Natural killer cell (primary cell): ENCODE measurements at regions not wholly inside any gene's neighbourhood (a gene's known extent, or its start where the extent isn't known, plus 50 kb on each side); places are given as distances from the start of the nearest gene placed in this dataset.

Experiments
- ATAC-seq, 3 donors: fragments of 150-1000 bp in 2 of 3; fragments of 200-7000 bp in 1 of 3; cut with Tn5 transposase; 1 replicate in 1 of 3; 2 replicates in 2 of 3; pipeline ENCODE4 v1.10.0; 2021; ENCODE audit warnings: mild to moderate bottlenecking in 2 of 3, moderate library complexity in 2 of 3
- DNase-seq, 2 donors: peaks; one replicate each; pipeline versions ENCODE4 v3.0.0 to v3.0.0-alpha.2; 2013 to 2021; ENCODE audit warnings: mixed read lengths in 1 of 2
- H3K27ac ChIP-seq: one replicate; pipeline ENCODE4 v1.5.1; 2013; ENCODE audit warnings: mild to moderate bottlenecking, low read length
- H3K27me3 ChIP-seq: one replicate; pipeline ENCODE4 v1.6.1; 2013; ENCODE audit warnings: low read length; ENCODE audit not compliant: control insufficient read depth, insufficient read depth
- H3K36me3 ChIP-seq: one replicate; pipeline ENCODE4 v1.6.1; 2013; ENCODE audit warnings: low read length; ENCODE audit not compliant: control insufficient read depth, insufficient read depth
- H3K4me1 ChIP-seq: one replicate; pipeline ENCODE4 v1.6.1; 2013; ENCODE audit warnings: low read length; ENCODE audit not compliant: control insufficient read depth, insufficient read depth
- H3K4me3 ChIP-seq: one replicate; pipeline ENCODE4 v1.5.1; 2013; ENCODE audit warnings: low read length
- H3K9me3 ChIP-seq: one replicate; pipeline ENCODE4 v1.6.1; 2013; ENCODE audit warnings: low read length; ENCODE audit not compliant: control insufficient read depth, insufficient read depth
- H3K27ac Mint-ChIP-seq, 2 donors: one replicate each; pipeline ENCODE4 v1.8.0; 2022; ENCODE audit warnings: mild to moderate bottlenecking in 2 of 2, mixed read lengths in 2 of 2, moderate library complexity in 1 of 2
- H3K27me3 Mint-ChIP-seq, 2 donors: one replicate each; pipeline ENCODE4 v1.8.0; 2022; ENCODE audit warnings: low read depth in 2 of 2, mixed read lengths in 2 of 2
- H3K36me3 Mint-ChIP-seq: one replicate; pipeline ENCODE4 v1.8.0; 2022; ENCODE audit warnings: mixed read lengths
- H3K4me1 Mint-ChIP-seq, 2 donors: one replicate each; pipeline ENCODE4 v1.8.0; 2022; ENCODE audit warnings: mixed read lengths in 2 of 2
- H3K4me3 Mint-ChIP-seq: one replicate; pipeline ENCODE4 v1.8.0; 2022; ENCODE audit warnings: mild to moderate bottlenecking, moderate library complexity, mixed read lengths
- H3K9me3 Mint-ChIP-seq, 2 donors: one replicate each; pipeline ENCODE4 v1.8.0; 2022; ENCODE audit warnings: mixed read lengths in 2 of 2
- WGBS: methylation state at CpG from one replicate; pipeline ENCODE4 v1.1.7; 2013; ENCODE audit warnings: missing lambda C conversion rate; ENCODE audit not compliant: insufficient coverage; 5-methylcytosine and 5-hydroxymethylcytosine counted together
- intact Hi-C: fragments of 100-400 bp; cut with micrococcal nuclease; formaldehyde crosslinking; loops from one replicate; pipeline ENCODE4 v1.14.2; 2022
- TF ChIP-seq, protein P1 (sequence below): fragments of 200-600 bp; IDR thresholded peaks from one replicate; pipeline ENCODE4 v1.8.0; 2022; ENCODE audit warnings: antibody characterized with exemption

GRCh38 chr11:119509969-119510401 lies 87.0 kb upstream of the THY1 start:
- ATAC-seq = peak in 2 of 3 donors; percentile 22 to 55

GRCh38 chr11:119509282-119509841 lies 86.4 kb upstream of the THY1 start:
- no peaks in the 10 kb centered on the region for H3K4me1 Mint-ChIP-seq
- Histone ChIP-seq H3K9me3 (no peaks in the 10 kb centered on the region), H3K27ac (no peak overlapping the region), H3K36me3 (no peaks in the 10 kb centered on the region), H3K4me1 (no peaks in the 10 kb centered on the region), H3K4me3 (no peak overlapping the region), H3K27me3 (no peaks in the 10 kb centered on the region)
- 67% methylated on average over 4 of the region's 4 CpGs for WGBS
- H3K9me3 Mint-ChIP-seq = no peaks in the 10 kb centered on the region
- TF ChIP-seq, protein P1, sequence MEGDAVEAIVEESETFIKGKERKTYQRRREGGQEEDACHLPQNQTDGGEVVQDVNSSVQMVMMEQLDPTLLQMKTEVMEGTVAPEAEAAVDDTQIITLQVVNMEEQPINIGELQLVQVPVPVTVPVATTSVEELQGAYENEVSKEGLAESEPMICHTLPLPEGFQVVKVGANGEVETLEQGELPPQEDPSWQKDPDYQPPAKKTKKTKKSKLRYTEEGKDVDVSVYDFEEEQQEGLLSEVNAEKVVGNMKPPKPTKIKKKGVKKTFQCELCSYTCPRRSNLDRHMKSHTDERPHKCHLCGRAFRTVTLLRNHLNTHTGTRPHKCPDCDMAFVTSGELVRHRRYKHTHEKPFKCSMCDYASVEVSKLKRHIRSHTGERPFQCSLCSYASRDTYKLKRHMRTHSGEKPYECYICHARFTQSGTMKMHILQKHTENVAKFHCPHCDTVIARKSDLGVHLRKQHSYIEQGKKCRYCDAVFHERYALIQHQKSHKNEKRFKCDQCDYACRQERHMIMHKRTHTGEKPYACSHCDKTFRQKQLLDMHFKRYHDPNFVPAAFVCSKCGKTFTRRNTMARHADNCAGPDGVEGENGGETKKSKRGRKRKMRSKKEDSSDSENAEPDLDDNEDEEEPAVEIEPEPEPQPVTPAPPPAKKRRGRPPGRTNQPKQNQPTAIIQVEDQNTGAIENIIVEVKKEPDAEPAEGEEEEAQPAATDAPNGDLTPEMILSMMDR = no peak
- H3K27ac Mint-ChIP-seq = no peak overlapping the region
- no peaks in the 10 kb centered on the region for H3K36me3 Mint-ChIP-seq
- ATAC-seq (no peak), DNase-seq (no peak)
- H3K4me3 Mint-ChIP-seq = no peak overlapping the region
- intact Hi-C loops = no loop called here
- H3K27me3 Mint-ChIP-seq = peaks cover 0 to 9% of the 10 kb centered on the region in 2 donors

More at GRCh38 chr11:119509969-119510401, 87.0 kb upstream of the THY1 start:
- TF ChIP-seq, protein P1 = no peak
- Mint-ChIP-seq H3K4me1 (no peaks in the 10 kb centered on the region), H3K4me3 (no peak overlapping the region), H3K27me3 (peaks cover 0 to 9% of the 10 kb centered on the region in 2 donors), H3K36me3 (no peaks in the 10 kb centered on the region), H3K27ac (no peak overlapping the region), H3K9me3 (no peaks in the 10 kb centered on the region)
- Histone ChIP-seq H3K4me1 (no peaks in the 10 kb centered on the region), H3K27ac (no peak overlapping the region), H3K36me3 (no peaks in the 10 kb centered on the region), H3K4me3 (no peak overlapping the region), H3K9me3 (no peaks in the 10 kb centered on the region), H3K27me3 (no peaks in the 10 kb centered on the region)
- intact Hi-C loops = no loop called here
- 35% methylated on average over 4 of the region's 5 CpGs for WGBS
- peak in 1 of 2 donors; percentile 16 for DNase-seq

GRCh38 chr11:119506436-119506835 lies 83.5 kb upstream of the THY1 start:
- intact Hi-C loops = no loop called here
- Mint-ChIP-seq H3K4me1 (no peaks in the 10 kb centered on the region), H3K9me3 (no peaks in the 10 kb centered on the region), H3K36me3 (no peaks in the 10 kb centered on the region), H3K27ac (no peak overlapping the region), H3K4me3 (no peak overlapping the region), H3K27me3 (peaks cover 0 to 9% of the 10 kb centered on the region in 2 donors)
- TF ChIP-seq, protein P1 = no peak
- Histone ChIP-seq H3K27ac (no peak overlapping the region), H3K4me1 (no peaks in the 10 kb centered on the region), H3K36me3 (no peaks in the 10 kb centered on the region), H3K27me3 (no peaks in the 10 kb centered on the region), H3K4me3 (no peak overlapping the region), H3K9me3 (no peaks in the 10 kb centered on the region)
- no peak for ATAC-seq
- 76% methylated on average over 2 of the region's 3 CpGs for WGBS
- DNase-seq = no peak

- H3K27me3 Mint-ChIP-seq = peaks cover 0 to 10% of the 10 kb centered on the region in 2 donors
- H3K4me1 Mint-ChIP-seq = no peaks in the 10 kb centered on the region
- H3K27ac Mint-ChIP-seq = no peak overlapping the region
- no peak for DNase-seq
- H3K9me3 ChIP-seq = no peaks in the 10 kb centered on the region
- no peak overlapping the region for H3K27ac ChIP-seq
- TF ChIP-seq, protein P1 = no peak
- H3K9me3 Mint-ChIP-seq = no peaks in the 10 kb centered on the region
- intact Hi-C loops = no loop called here
- no peak for ATAC-seq
- no peak overlapping the region for H3K4me3 Mint-ChIP-seq
- peaks cover under 1% of the 10 kb centered on the region for H3K27me3 ChIP-seq
- no peaks in the 10 kb centered on the region for H3K36me3 Mint-ChIP-seq
- H3K4me3 ChIP-seq = no peak overlapping the region
- H3K36me3 ChIP-seq = no peaks in the 10 kb centered on the region
- no peaks in the 10 kb centered on the region for H3K4me1 ChIP-seq
- 92% methylated on average over 8 of the region's 8 CpGs for WGBS
Observed at GRCh38 chr11:119505861-119506260, 82.9 kb upstream of the THY1 start.
